ENCODE measurements at regions not wholly inside any gene's neighbourhood (a gene's known extent, or its start where the extent isn't known, plus 50 kb on each side); places are given as distances from the start of the nearest gene placed in this dataset.

- Histone ChIP-seq H3K27ac (ENCODE audit: low read depth, low read length) (no peak overlapping the region), H3K4me3 (ENCODE audit: low read depth in 1 of 2, low read length in 2 of 2) (no peak overlapping the region), H3K9me3 (ENCODE audit: control insufficient read depth in 1 of 2, low read length in 2 of 2) (no peaks in the 10 kb centered on the region), H3K4me1 (ENCODE audit: control insufficient read depth in 1 of 2, insufficient read depth in 2 of 2, low read length in 2 of 2) (no peaks in the 10 kb centered on the region), H3K9ac (ENCODE audit: low read depth in 1 of 2, low read length in 2 of 2) (no peak overlapping the region), H3K36me3 (ENCODE audit: control insufficient read depth in 1 of 2, insufficient read depth in 2 of 2, low read length in 2 of 2) (no peaks in the 10 kb centered on the region), H3K27me3 (ENCODE audit: control insufficient read depth in 1 of 2, insufficient read depth in 2 of 2, low read length in 2 of 2) (no peaks in the 10 kb centered on the region)
Measured at GRCh38 chr4:178082906-178083305, 640.7 kb upstream of the AGA start.

GRCh38 chr4:178083968-178084367 is 641.7 kb upstream of the AGA start:
- Histone ChIP-seq H3K27me3 (ENCODE audit: control insufficient read depth in 1 of 2, insufficient read depth in 2 of 2, low read length in 2 of 2) (no peaks in the 10 kb centered on the region), H3K36me3 (ENCODE audit: control insufficient read depth in 1 of 2, insufficient read depth in 2 of 2, low read length in 2 of 2) (no peaks in the 10 kb centered on the region), H3K9me3 (ENCODE audit: control insufficient read depth in 1 of 2, low read length in 2 of 2) (no peaks in the 10 kb centered on the region), H3K9ac (ENCODE audit: low read depth in 1 of 2, low read length in 2 of 2) (no peak overlapping the region), H3K4me1 (ENCODE audit: control insufficient read depth in 1 of 2, insufficient read depth in 2 of 2, low read length in 2 of 2) (no peaks in the 10 kb centered on the region), H3K27ac (ENCODE audit: low read depth, low read length) (no peak overlapping the region), H3K4me3 (ENCODE audit: low read depth in 1 of 2, low read length in 2 of 2) (no peak overlapping the region)

DNA sequence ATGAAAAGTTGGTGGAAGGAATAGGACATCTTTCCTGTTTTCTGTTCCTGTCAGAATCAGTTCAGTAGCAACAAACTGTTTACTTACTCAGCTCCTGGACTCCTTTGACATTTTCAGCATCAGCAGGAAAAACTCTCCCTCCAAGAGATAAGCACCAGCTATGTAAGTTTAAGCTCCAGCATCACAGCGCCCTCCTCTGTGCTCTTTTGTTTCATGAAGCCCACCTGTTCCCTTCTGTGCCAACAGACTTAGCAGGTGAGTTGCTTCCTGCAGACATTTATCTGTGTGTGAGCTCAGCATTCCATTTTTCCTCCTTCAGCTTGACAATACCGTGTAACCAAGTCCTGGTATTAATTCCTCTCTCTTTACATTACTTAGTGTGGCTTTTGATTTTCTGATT is 644.1 kb upstream of the AGA start:
- H3K27me3 ChIP-seq (ENCODE audit: control insufficient read depth in 1 of 2, insufficient read depth in 2 of 2, low read length in 2 of 2) = no peaks in the 10 kb centered on the region
- H3K9ac ChIP-seq (ENCODE audit: low read depth in 1 of 2, low read length in 2 of 2) = no peak overlapping the region
- H3K9me3 ChIP-seq (ENCODE audit: control insufficient read depth in 1 of 2, low read length in 2 of 2) = no peaks in the 10 kb centered on the region
- H3K4me3 ChIP-seq (ENCODE audit: low read depth in 1 of 2, low read length in 2 of 2) = no peak overlapping the region
- no peaks in the 10 kb centered on the region for H3K36me3 ChIP-seq (ENCODE audit: control insufficient read depth in 1 of 2, insufficient read depth in 2 of 2, low read length in 2 of 2)
- H3K4me1 ChIP-seq (ENCODE audit: control insufficient read depth in 1 of 2, insufficient read depth in 2 of 2, low read length in 2 of 2) = no peaks in the 10 kb centered on the region
- no peak overlapping the region for H3K27ac ChIP-seq (ENCODE audit: low read depth, low read length)

DNA sequence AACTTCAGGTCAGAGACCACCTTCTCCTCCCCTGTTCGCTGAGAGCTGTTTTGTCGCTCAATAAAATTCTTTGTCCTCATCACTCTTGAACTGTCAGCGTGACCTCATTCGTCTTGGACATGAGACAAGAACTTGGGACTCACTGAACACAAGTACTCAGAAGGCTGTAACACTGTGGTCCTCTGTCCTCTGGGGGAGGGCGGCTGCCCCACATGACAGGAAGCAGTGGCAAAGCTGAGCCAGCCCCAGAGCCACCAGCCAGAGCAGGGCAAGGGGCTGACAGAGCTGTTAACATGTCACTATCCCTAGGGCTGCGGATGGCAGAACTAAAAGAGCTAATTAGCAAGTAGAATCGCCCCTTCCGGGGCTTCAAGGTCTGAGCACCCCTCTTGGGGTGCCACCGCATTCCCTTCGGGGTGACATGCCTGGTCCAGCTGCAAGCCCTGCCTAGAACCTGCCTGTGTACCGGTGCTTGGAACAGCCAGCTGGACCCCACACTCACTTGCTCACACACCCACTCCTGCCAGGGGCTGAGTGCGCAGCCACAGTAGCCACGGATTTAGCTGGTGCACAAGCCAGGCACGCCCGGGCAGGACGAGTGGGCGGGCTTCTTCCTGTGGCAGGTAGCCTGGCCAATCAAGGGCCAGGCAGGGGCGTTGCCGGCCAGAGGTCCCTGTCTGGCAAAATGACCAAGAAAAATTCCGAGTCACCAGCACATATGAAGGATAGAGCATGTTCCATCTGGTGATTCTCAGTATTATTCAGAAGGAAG is 648.6 kb upstream of the AGA start:
- Histone ChIP-seq H3K27me3 (ENCODE audit: control insufficient read depth in 1 of 2, insufficient read depth in 2 of 2, low read length in 2 of 2) (no peaks in the 10 kb centered on the region), H3K4me1 (ENCODE audit: control insufficient read depth in 1 of 2, insufficient read depth in 2 of 2, low read length in 2 of 2) (no peaks in the 10 kb centered on the region), H3K27ac (ENCODE audit: low read depth, low read length) (no peak overlapping the region), H3K9ac (ENCODE audit: low read depth in 1 of 2, low read length in 2 of 2) (no peak overlapping the region), H3K9me3 (ENCODE audit: control insufficient read depth in 1 of 2, low read length in 2 of 2) (no peaks in the 10 kb centered on the region), H3K36me3 (ENCODE audit: control insufficient read depth in 1 of 2, insufficient read depth in 2 of 2, low read length in 2 of 2) (no peaks in the 10 kb centered on the region), H3K4me3 (ENCODE audit: low read depth in 1 of 2, low read length in 2 of 2) (no peak overlapping the region)

GRCh38 chr4:178102139-178102538 is 659.9 kb upstream of the AGA start:
- Histone ChIP-seq H3K36me3 (ENCODE audit: control insufficient read depth in 1 of 2, insufficient read depth in 2 of 2, low read length in 2 of 2) (no peaks in the 10 kb centered on the region), H3K9ac (ENCODE audit: low read depth in 1 of 2, low read length in 2 of 2) (no peak overlapping the region)

DNA sequence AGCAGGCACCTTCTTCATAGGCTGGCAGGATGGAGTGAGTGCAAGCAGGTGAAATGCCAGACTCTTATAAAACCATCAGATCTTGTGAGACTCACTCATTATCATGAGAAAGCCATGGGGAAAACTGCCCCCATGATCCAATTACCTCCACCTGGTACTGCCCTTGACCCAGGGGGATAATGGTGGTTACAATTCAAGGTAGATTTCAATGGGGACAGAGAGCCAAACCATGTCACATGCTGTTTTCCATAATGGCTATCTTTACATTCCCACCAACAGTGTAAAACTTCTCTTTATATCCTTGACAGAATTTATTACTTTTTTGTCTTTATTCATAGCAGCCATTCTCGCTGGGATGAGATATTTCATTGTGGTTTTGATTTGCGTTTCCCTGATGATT is 663.0 kb upstream of the AGA start:
- Histone ChIP-seq H3K27ac (ENCODE audit: low read depth, low read length) (no peak overlapping the region), H3K36me3 (ENCODE audit: control insufficient read depth in 1 of 2, insufficient read depth in 2 of 2, low read length in 2 of 2) (no peaks in the 10 kb centered on the region), H3K4me3 (ENCODE audit: low read depth in 1 of 2, low read length in 2 of 2) (no peak overlapping the region), H3K9ac (ENCODE audit: low read depth in 1 of 2, low read length in 2 of 2) (no peak overlapping the region), H3K9me3 (ENCODE audit: control insufficient read depth in 1 of 2, low read length in 2 of 2) (no peaks in the 10 kb centered on the region), H3K4me1 (ENCODE audit: control insufficient read depth in 1 of 2, insufficient read depth in 2 of 2, low read length in 2 of 2) (no peaks in the 10 kb centered on the region), H3K27me3 (ENCODE audit: control insufficient read depth in 1 of 2, insufficient read depth in 2 of 2, low read length in 2 of 2) (no peaks in the 10 kb centered on the region)

More at GRCh38 chr4:178102139-178102538, 659.9 kb upstream of the AGA start:
- H3K27me3 ChIP-seq (ENCODE audit: control insufficient read depth in 1 of 2, insufficient read depth in 2 of 2, low read length in 2 of 2) = no peaks in the 10 kb centered on the region
- H3K4me1 ChIP-seq (ENCODE audit: control insufficient read depth in 1 of 2, insufficient read depth in 2 of 2, low read length in 2 of 2) = no peaks in the 10 kb centered on the region
- no peaks in the 10 kb centered on the region for H3K9me3 ChIP-seq (ENCODE audit: control insufficient read depth in 1 of 2, low read length in 2 of 2)
- no peak overlapping the region for H3K27ac ChIP-seq (ENCODE audit: low read depth, low read length)
- H3K4me3 ChIP-seq (ENCODE audit: low read depth in 1 of 2, low read length in 2 of 2) = no peak overlapping the region

GRCh38 chr4:178136736-178137345 is 694.6 kb upstream of the AGA start:
- Histone ChIP-seq H3K27ac (ENCODE audit: low read depth, low read length) (no peak overlapping the region), H3K9ac (ENCODE audit: low read depth in 1 of 2, low read length in 2 of 2) (no peak overlapping the region), H3K9me3 (ENCODE audit: control insufficient read depth in 1 of 2, low read length in 2 of 2) (peaks cover 6 to 10% of the 10 kb centered on the region in 2 donors), H3K4me3 (ENCODE audit: low read depth in 1 of 2, low read length in 2 of 2) (no peak overlapping the region), H3K27me3 (ENCODE audit: control insufficient read depth in 1 of 2, insufficient read depth in 2 of 2, low read length in 2 of 2) (no peaks in the 10 kb centered on the region), H3K4me1 (ENCODE audit: control insufficient read depth in 1 of 2, insufficient read depth in 2 of 2, low read length in 2 of 2) (no peaks in the 10 kb centered on the region), H3K36me3 (ENCODE audit: control insufficient read depth in 1 of 2, insufficient read depth in 2 of 2, low read length in 2 of 2) (no peaks in the 10 kb centered on the region)

DNA sequence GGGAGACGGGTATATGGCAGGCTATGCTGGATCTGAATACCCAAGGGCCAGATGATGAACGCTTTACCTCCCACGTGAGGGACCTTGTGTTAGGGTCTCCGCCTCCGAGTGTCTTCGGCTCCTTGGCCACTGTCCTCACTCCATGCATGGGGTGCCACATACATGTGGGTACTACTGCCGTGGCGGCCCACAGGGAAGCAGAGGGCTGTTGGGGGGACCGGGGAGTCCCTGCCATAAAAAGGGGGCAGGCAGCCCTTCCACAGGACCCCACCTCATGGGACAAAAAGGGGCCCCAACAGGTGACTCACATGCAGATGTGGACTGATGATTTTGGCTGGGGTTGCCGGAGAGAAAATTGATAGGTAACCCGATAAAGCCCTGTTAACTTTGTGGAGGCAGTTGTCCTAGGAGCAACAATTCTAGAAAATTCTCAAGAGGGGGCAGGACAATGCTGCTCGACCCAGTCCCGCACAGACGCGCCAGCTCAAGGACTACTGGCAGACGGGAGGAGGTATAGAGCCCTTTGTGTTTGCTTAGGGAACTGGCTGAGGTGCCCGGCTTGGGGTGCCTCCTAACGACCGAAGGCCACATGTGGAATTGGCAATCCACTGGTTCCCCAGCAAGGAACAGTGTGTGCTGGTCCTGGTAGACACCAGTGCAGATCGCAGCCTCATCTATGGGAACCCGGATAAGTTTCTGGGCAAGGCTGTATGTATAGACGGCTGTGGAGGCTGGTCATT is 695.7 kb upstream of the AGA start:
- no peaks in the 10 kb centered on the region for H3K27me3 ChIP-seq (ENCODE audit: control insufficient read depth in 1 of 2, insufficient read depth in 2 of 2, low read length in 2 of 2)
- H3K36me3 ChIP-seq (ENCODE audit: control insufficient read depth in 1 of 2, insufficient read depth in 2 of 2, low read length in 2 of 2) = no peaks in the 10 kb centered on the region
- no peak overlapping the region for H3K4me3 ChIP-seq (ENCODE audit: low read depth in 1 of 2, low read length in 2 of 2)
- no peaks in the 10 kb centered on the region for H3K4me1 ChIP-seq (ENCODE audit: control insufficient read depth in 1 of 2, insufficient read depth in 2 of 2, low read length in 2 of 2)
- H3K9ac ChIP-seq (ENCODE audit: low read depth in 1 of 2, low read length in 2 of 2) = no peak overlapping the region
- peaks cover 10 to 11% of the 10 kb centered on the region in 2 donors for H3K9me3 ChIP-seq (ENCODE audit: control insufficient read depth in 1 of 2, low read length in 2 of 2)
- no peak overlapping the region for H3K27ac ChIP-seq (ENCODE audit: low read depth, low read length)

GRCh38 chr4:178138491-178138890 is 696.3 kb upstream of the AGA start:
- no peak overlapping the region for H3K9ac ChIP-seq (ENCODE audit: low read depth in 1 of 2, low read length in 2 of 2)
- no peaks in the 10 kb centered on the region for H3K36me3 ChIP-seq (ENCODE audit: control insufficient read depth in 1 of 2, insufficient read depth in 2 of 2, low read length in 2 of 2)
- H3K4me1 ChIP-seq (ENCODE audit: control insufficient read depth in 1 of 2, insufficient read depth in 2 of 2, low read length in 2 of 2) = no peaks in the 10 kb centered on the region
- H3K9me3 ChIP-seq (ENCODE audit: control insufficient read depth in 1 of 2, low read length in 2 of 2) = peaks cover 10 to 11% of the 10 kb centered on the region in 2 donors
- H3K4me3 ChIP-seq (ENCODE audit: low read depth in 1 of 2, low read length in 2 of 2) = no peak overlapping the region
- no peak overlapping the region for H3K27ac ChIP-seq (ENCODE audit: low read depth, low read length)
- H3K27me3 ChIP-seq (ENCODE audit: control insufficient read depth in 1 of 2, insufficient read depth in 2 of 2, low read length in 2 of 2) = no peaks in the 10 kb centered on the region

- H3K27ac ChIP-seq (ENCODE audit: low read depth, low read length) = no peak overlapping the region
- H3K27me3 ChIP-seq (ENCODE audit: control insufficient read depth in 1 of 2, insufficient read depth in 2 of 2, low read length in 2 of 2) = no peaks in the 10 kb centered on the region
- no peaks in the 10 kb centered on the region for H3K4me1 ChIP-seq (ENCODE audit: control insufficient read depth in 1 of 2, insufficient read depth in 2 of 2, low read length in 2 of 2)
- H3K36me3 ChIP-seq (ENCODE audit: control insufficient read depth in 1 of 2, insufficient read depth in 2 of 2, low read length in 2 of 2) = no peaks in the 10 kb centered on the region
- H3K9me3 ChIP-seq (ENCODE audit: control insufficient read depth in 1 of 2, low read length in 2 of 2) = peaks cover 10 to 11% of the 10 kb centered on the region in 2 donors
- H3K4me3 ChIP-seq (ENCODE audit: low read depth in 1 of 2, low read length in 2 of 2) = no peak overlapping the region
- H3K9ac ChIP-seq (ENCODE audit: low read depth in 1 of 2, low read length in 2 of 2) = no peak overlapping the region
Measured at GRCh38 chr4:178140326-178140915, 698.2 kb upstream of the AGA start.
